ENCODE measurements at regions not wholly inside any gene's neighbourhood (a gene's known extent, or its start where the extent isn't known, plus 50 kb on each side); places are given as distances from the start of the nearest gene placed in this dataset.

DNA sequence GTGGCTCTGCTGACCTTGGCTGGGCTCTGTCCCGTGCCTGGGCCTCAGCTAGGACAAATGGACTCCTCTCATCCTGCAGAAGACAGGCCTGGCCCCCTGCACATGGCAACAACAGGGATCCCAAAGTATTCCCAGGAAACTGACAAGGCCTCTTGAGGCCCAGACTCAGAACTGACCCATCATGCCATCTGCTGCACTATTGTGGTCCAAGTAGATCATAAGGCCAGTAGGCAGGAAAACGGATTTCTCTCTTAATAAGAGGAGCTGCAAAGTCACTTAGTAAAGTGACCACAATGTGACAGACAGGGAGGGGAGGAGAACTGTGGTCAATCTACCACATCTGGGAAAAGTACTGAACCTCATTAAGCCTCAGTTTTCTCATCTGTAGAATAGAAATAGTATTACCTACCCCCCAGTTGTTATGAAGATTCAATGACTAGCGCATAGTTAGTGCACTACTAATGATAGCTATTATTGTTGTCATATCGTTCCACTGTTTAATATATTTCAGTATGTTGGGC lies 62.1 kb upstream of the TNRC6A start:
- intact Hi-C loops (cut with micrococcal nuclease), result no loop called here
- H3K4me1 Mint-ChIP-seq, result peaks cover 0 to 4% of the 10 kb centered on the region in 2 donors

DNA sequence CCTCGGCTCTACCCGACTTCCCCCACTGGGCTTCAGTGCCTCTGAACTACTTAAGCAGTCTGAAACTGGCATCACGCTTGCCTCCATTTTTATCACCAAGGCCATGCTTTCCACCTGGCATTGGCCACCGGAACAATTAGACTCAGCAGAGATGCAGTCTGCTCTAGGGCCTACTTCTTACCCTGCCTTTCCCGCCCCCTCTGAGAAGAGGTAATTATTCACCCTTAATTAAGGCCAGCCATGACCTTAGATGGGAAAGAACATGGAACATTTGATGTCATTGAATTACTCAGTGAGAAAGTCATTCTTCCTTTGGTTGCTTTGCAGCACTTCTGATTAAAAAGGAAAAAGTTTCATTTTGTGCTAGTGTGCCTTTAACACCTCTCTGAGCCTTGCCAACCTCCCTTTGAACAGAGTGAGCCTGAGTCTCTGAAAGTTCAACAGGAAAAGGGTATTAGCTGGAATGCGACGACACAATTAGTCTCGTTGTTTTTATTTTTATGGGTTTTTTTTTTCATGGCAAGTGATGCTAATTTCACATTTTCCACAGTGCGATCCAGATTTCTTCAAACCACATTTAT lies 60.9 kb upstream of the TNRC6A start:
- ATAC-seq (no peak), DNase-seq (no peak)
- WGBS (ENCODE audit: insufficient coverage), result 49% methylated on average over 7 of the region's 9 CpGs
- Mint-ChIP-seq H3K36me3 (no peaks in the 10 kb centered on the region), H3K9me3 (no peaks in the 10 kb centered on the region), H3K4me1 (peaks cover 0 to 4% of the 10 kb centered on the region in 2 donors), H3K27ac (no peak overlapping the region), H3K27me3 (ENCODE audit: low read depth in 2 of 2) (peaks cover 12 to 21% of the 10 kb centered on the region in 2 donors), H3K4me3 (no peak overlapping the region)
- TF ChIP-seq, protein P1, sequence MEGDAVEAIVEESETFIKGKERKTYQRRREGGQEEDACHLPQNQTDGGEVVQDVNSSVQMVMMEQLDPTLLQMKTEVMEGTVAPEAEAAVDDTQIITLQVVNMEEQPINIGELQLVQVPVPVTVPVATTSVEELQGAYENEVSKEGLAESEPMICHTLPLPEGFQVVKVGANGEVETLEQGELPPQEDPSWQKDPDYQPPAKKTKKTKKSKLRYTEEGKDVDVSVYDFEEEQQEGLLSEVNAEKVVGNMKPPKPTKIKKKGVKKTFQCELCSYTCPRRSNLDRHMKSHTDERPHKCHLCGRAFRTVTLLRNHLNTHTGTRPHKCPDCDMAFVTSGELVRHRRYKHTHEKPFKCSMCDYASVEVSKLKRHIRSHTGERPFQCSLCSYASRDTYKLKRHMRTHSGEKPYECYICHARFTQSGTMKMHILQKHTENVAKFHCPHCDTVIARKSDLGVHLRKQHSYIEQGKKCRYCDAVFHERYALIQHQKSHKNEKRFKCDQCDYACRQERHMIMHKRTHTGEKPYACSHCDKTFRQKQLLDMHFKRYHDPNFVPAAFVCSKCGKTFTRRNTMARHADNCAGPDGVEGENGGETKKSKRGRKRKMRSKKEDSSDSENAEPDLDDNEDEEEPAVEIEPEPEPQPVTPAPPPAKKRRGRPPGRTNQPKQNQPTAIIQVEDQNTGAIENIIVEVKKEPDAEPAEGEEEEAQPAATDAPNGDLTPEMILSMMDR (IDR thresholded peaks at IDR 0.05), result no peak
- H3K27ac ChIP-seq (ENCODE audit: low read length), result no peak overlapping the region
- peaks cover 5% of the 10 kb centered on the region for H3K27me3 ChIP-seq (ENCODE audit: control insufficient read depth, insufficient read depth, low read length)
- H3K4me1 ChIP-seq (ENCODE audit: control insufficient read depth, insufficient read depth, low read length), result no peaks in the 10 kb centered on the region
- intact Hi-C loops (cut with micrococcal nuclease), result no loop called here
- H3K9me3 ChIP-seq (ENCODE audit: control insufficient read depth, insufficient read depth, low read length), result no peaks in the 10 kb centered on the region
- no peaks in the 10 kb centered on the region for H3K36me3 ChIP-seq (ENCODE audit: control insufficient read depth, insufficient read depth, low read length)
- H3K4me3 ChIP-seq (ENCODE audit: low read length), result no peak overlapping the region

More for the DNA sequence above, 62.1 kb upstream of the TNRC6A start:
- no peak overlapping the region for H3K27ac ChIP-seq (ENCODE audit: low read length)
- H3K36me3 ChIP-seq (ENCODE audit: control insufficient read depth, insufficient read depth, low read length), result no peaks in the 10 kb centered on the region
- TF ChIP-seq, protein P1 (IDR thresholded peaks at IDR 0.05), result no peak
- 63% methylated on average over 4 of the region's 4 CpGs for WGBS (ENCODE audit: insufficient coverage)
- H3K4me1 ChIP-seq (ENCODE audit: control insufficient read depth, insufficient read depth, low read length), result no peaks in the 10 kb centered on the region
- no peak overlapping the region for H3K4me3 Mint-ChIP-seq
- H3K27ac Mint-ChIP-seq, result no peak overlapping the region
- H3K4me3 ChIP-seq (ENCODE audit: low read length), result no peak overlapping the region
- no peaks in the 10 kb centered on the region for H3K9me3 ChIP-seq (ENCODE audit: control insufficient read depth, insufficient read depth, low read length)
- DNase-seq (no peak), ATAC-seq (no peak)
- no peaks in the 10 kb centered on the region for H3K36me3 Mint-ChIP-seq
- no peaks in the 10 kb centered on the region for H3K9me3 Mint-ChIP-seq
- H3K27me3 Mint-ChIP-seq (ENCODE audit: low read depth in 2 of 2), result peaks cover 12 to 34% of the 10 kb centered on the region in 2 donors
- peaks cover 5% of the 10 kb centered on the region for H3K27me3 ChIP-seq (ENCODE audit: control insufficient read depth, insufficient read depth, low read length)

DNA sequence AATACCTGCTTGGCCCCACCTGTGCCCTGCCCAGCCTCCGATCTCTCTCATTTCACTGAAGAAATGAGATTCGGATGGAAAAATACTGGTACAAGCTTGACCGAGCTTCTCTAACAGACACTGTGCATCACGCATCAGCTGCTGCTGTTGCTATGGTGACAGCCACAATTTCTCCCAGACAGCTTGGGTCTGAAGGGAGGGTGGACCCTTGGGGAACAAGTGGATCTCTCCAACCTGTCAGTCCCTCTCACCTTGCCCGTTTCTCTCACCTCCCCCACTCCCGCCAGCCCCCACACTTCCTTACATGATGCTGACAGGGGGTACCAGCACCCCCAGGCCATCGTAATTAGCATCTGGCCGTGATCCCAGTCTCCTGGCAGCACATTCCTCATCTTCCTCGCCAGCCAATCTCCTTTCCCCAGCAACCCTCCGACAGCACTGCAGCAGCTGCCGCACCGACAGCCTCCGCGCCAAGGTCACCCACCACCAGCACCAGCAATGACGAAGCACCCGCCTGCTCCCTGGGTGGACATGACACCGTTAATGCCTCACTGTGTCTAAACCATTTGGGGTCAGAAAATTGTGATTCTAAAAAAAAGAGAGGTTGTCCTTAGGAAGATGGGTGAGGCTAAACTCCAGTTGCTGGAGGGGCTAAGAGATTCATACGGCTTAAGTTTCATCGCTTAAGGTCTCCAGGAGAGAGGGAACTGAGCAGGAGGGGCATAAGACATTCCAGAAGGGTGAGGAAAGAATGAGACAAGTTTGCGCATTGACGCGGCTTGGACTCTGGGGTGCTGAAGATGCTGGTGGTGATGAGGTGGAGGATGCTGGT lies 58.6 kb upstream of the TNRC6A start:
- Mint-ChIP-seq H3K4me1 (peaks cover 0 to 4% of the 10 kb centered on the region in 2 donors), H3K27ac (no peak overlapping the region), H3K27me3 (ENCODE audit: low read depth in 2 of 2) (peaks cover 12 to 18% of the 10 kb centered on the region in 2 donors), H3K9me3 (no peaks in the 10 kb centered on the region), H3K36me3 (no peaks in the 10 kb centered on the region), H3K4me3 (peak overlapping the region; percentile 26)
- TF ChIP-seq, protein P1 (IDR thresholded peaks at IDR 0.05), result no peak
- 38% methylated on average over 22 of the region's 22 CpGs for WGBS (ENCODE audit: insufficient coverage)
- no peak for ATAC-seq
- Histone ChIP-seq H3K4me1 (ENCODE audit: control insufficient read depth, insufficient read depth, low read length) (no peaks in the 10 kb centered on the region), H3K4me3 (ENCODE audit: low read length) (no peak overlapping the region), H3K27me3 (ENCODE audit: control insufficient read depth, insufficient read depth, low read length) (peaks cover 5% of the 10 kb centered on the region), H3K9me3 (ENCODE audit: control insufficient read depth, insufficient read depth, low read length) (no peaks in the 10 kb centered on the region), H3K36me3 (ENCODE audit: control insufficient read depth, insufficient read depth, low read length) (no peaks in the 10 kb centered on the region), H3K27ac (ENCODE audit: low read length) (no peak overlapping the region)
- DNase-seq, result no peak
- intact Hi-C loops (cut with micrococcal nuclease), result no loop called here

All from natural killer cell (primary cell).